CD14-positive monocyte (primary cell): ENCODE measurements at regions not wholly inside any gene's neighbourhood (a gene's known extent, or its start where the extent isn't known, plus 50 kb on each side); places are given as distances from the start of the nearest gene placed in this dataset.

ENCODE experiments used
- DNase-seq, 3 donors: peaks; one replicate each; pipeline ENCODE4 v3.0.0-alpha.2; 2011 to 2022
- H2AFZ ChIP-seq: 2 replicates; pipeline ENCODE4 v1.6.0; 2012; ENCODE audit warnings: mild to moderate bottlenecking, low read depth, low read length, inconsistent platforms; ENCODE audit not compliant: insufficient read depth, poor library complexity, severe bottlenecking
- H3K27ac ChIP-seq, 2 donors: 1 replicate in 1 of 2; 2 replicates in 1 of 2; pipeline ENCODE4 v1.5.1; 2012 to 2013; ENCODE audit warnings: low read length in 2 of 2, control low read depth in 1 of 2, inconsistent platforms in 1 of 2, low read depth in 1 of 2, mild to moderate bottlenecking in 1 of 2
- H3K27me3 ChIP-seq, 2 donors: one replicate each; pipeline versions ENCODE4 v1.6.0 to v1.6.1; 2011 to 2013; ENCODE audit warnings: low read length in 2 of 2; ENCODE audit not compliant: control insufficient read depth in 2 of 2, insufficient read depth in 2 of 2
- H3K36me3 ChIP-seq, 2 donors: replicated peaks in 1 of 2; 1 replicate in 1 of 2; 2 replicates in 1 of 2; pipeline versions ENCODE4 v1.5.1 to v1.6.1; 2012 to 2013; ENCODE audit warnings: low read length in 2 of 2, control low read depth in 1 of 2, inconsistent platforms in 1 of 2, mild to moderate bottlenecking in 1 of 2; ENCODE audit not compliant: insufficient read depth in 2 of 2, control insufficient read depth in 1 of 2
- H3K4me1 ChIP-seq, 2 donors: 1 replicate in 1 of 2; 2 replicates in 1 of 2; pipeline versions ENCODE4 v1.5.1 to v1.6.1; 2012 to 2013; ENCODE audit warnings: low read length in 2 of 2, control low read depth in 1 of 2, inconsistent platforms in 1 of 2, mild to moderate bottlenecking in 1 of 2, moderate library complexity in 1 of 2; ENCODE audit not compliant: insufficient read depth in 2 of 2, control insufficient read depth in 1 of 2
- H3K4me2 ChIP-seq: replicated peaks from 2 replicates; pipeline ENCODE3; 2012; ENCODE audit warnings: low read length, moderate library complexity, mild to moderate bottlenecking; ENCODE audit not compliant: poor library complexity, severe bottlenecking; ENCODE audit errors: extremely low read depth
- H3K4me3 ChIP-seq, 3 experiments: fragments of 200-600 bp in 1 of 3; sonication (generic) in 1 of 3; replicated peaks in 1 of 3; 1 replicate in 2 of 3; 2 replicates in 1 of 3; pipeline ENCODE4 v1.5.1; 2011 to 2013; ENCODE audit warnings: low read length in 3 of 3, mild to moderate bottlenecking in 3 of 3, control low read depth in 2 of 3, low read depth in 2 of 3, inconsistent platforms in 1 of 3, moderate library complexity in 1 of 3
- H3K79me2 ChIP-seq: 2 replicates; pipeline ENCODE4 v1.6.0; 2012; ENCODE audit warnings: mild to moderate bottlenecking, control low read depth, inconsistent platforms, low read length, moderate library complexity; ENCODE audit not compliant: insufficient read depth
- H3K9ac ChIP-seq: 2 replicates; pipeline ENCODE4 v1.6.0; 2017; ENCODE audit warnings: low read length, mild to moderate bottlenecking; ENCODE audit not compliant: insufficient read depth, poor library complexity, severe bottlenecking
- H3K9me3 ChIP-seq, 2 donors: replicated peaks in 1 of 2; 1 replicate in 1 of 2; 2 replicates in 1 of 2; pipeline versions ENCODE4 v1.5.1 to v1.6.1; 2012 to 2013; ENCODE audit warnings: low read length in 2 of 2, control low read depth in 1 of 2; ENCODE audit not compliant: control insufficient read depth in 1 of 2, insufficient read depth in 1 of 2
- H4K20me1 ChIP-seq: 2 replicates; pipeline ENCODE4 v1.6.0; 2012; ENCODE audit warnings: mild to moderate bottlenecking, low read length, control low read depth, moderate library complexity; ENCODE audit not compliant: insufficient read depth
- H3K27ac Mint-ChIP-seq, 7 donors: one replicate each; pipeline ENCODE4 v1.8.0; 2020; ENCODE audit warnings: mild to moderate bottlenecking in 7 of 7, mixed read lengths in 7 of 7, moderate library complexity in 6 of 7, inconsistent platforms in 2 of 7
- H3K27me3 Mint-ChIP-seq, 3 donors: one replicate each; pipeline ENCODE4 v1.8.0; 2021 to 2022; ENCODE audit warnings: low read depth in 3 of 3, mild to moderate bottlenecking in 3 of 3, mixed read lengths in 3 of 3, moderate library complexity in 3 of 3, inconsistent platforms in 1 of 3
- H3K36me3 Mint-ChIP-seq, 2 donors: one replicate each; pipeline ENCODE4 v1.8.0; 2020; ENCODE audit warnings: mixed read lengths in 2 of 2, inconsistent platforms in 1 of 2, mild to moderate bottlenecking in 1 of 2
- H3K4me1 Mint-ChIP-seq: one replicate; pipeline ENCODE4 v1.8.0; 2020; ENCODE audit warnings: mild to moderate bottlenecking, mixed read lengths
- H3K4me3 Mint-ChIP-seq, 2 donors: one replicate each; pipeline ENCODE4 v1.8.0; 2020; ENCODE audit warnings: mild to moderate bottlenecking in 2 of 2, mixed read lengths in 2 of 2, moderate library complexity in 1 of 2
- H3K9me3 Mint-ChIP-seq, 7 donors: one replicate each; pipeline ENCODE4 v1.8.0; 2020 to 2022; ENCODE audit warnings: mixed read lengths in 7 of 7, mild to moderate bottlenecking in 6 of 7, moderate library complexity in 6 of 7, inconsistent platforms in 2 of 7
- WGBS: methylation state at CpG from one replicate; pipeline ENCODE4 v1.1.5; 2013; ENCODE audit warnings: missing lambda C conversion rate; ENCODE audit not compliant: insufficient coverage; 5-methylcytosine and 5-hydroxymethylcytosine counted together
- intact Hi-C, 2 donors: fragments of 100-400 bp; cut with micrococcal nuclease; formaldehyde crosslinking; loops; one replicate each; pipeline versions ENCODE4 v1.15.0 to v1.15.1; 2023
- TF ChIP-seq, protein P1 (sequence below): fragments of 200-600 bp; IDR thresholded peaks from one replicate; pipeline ENCODE4 v1.8.0; 2022; ENCODE audit warnings: antibody characterized with exemption, mild to moderate bottlenecking

GRCh38 chr16:79756571-79756970 lies 156.0 kb upstream of the MAF start:
- intact Hi-C loops, result no loop called here
- no peak overlapping the region for H3K4me2 ChIP-seq
- TF ChIP-seq, protein P1, sequence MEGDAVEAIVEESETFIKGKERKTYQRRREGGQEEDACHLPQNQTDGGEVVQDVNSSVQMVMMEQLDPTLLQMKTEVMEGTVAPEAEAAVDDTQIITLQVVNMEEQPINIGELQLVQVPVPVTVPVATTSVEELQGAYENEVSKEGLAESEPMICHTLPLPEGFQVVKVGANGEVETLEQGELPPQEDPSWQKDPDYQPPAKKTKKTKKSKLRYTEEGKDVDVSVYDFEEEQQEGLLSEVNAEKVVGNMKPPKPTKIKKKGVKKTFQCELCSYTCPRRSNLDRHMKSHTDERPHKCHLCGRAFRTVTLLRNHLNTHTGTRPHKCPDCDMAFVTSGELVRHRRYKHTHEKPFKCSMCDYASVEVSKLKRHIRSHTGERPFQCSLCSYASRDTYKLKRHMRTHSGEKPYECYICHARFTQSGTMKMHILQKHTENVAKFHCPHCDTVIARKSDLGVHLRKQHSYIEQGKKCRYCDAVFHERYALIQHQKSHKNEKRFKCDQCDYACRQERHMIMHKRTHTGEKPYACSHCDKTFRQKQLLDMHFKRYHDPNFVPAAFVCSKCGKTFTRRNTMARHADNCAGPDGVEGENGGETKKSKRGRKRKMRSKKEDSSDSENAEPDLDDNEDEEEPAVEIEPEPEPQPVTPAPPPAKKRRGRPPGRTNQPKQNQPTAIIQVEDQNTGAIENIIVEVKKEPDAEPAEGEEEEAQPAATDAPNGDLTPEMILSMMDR, result no peak
- no peaks in the 10 kb centered on the region for H3K9me3 ChIP-seq
- WGBS, result 90% methylated on average over 2 of the region's 5 CpGs
- Mint-ChIP-seq H3K27me3 (peaks cover 0 to 6% (median 0%) of the 10 kb centered on the region in 3 donors), H3K27ac (no peak overlapping the region), H3K4me3 (no peak overlapping the region), H3K36me3 (no peaks in the 10 kb centered on the region), H3K9me3 (peaks cover 0 to 5% (median 0%) of the 10 kb centered on the region in 7 donors), H3K4me1 (no peaks in the 10 kb centered on the region)
- no peaks in the 10 kb centered on the region for H3K4me1 ChIP-seq
- no peak overlapping the region for H3K9ac ChIP-seq
- no peak for DNase-seq
- H3K4me3 ChIP-seq, result no peak overlapping the region
- no peak overlapping the region for H3K27ac ChIP-seq
- H2AFZ ChIP-seq, result no peak overlapping the region
- no peaks in the 10 kb centered on the region for H3K36me3 ChIP-seq
- H3K27me3 ChIP-seq, result no peaks in the 10 kb centered on the region
- H4K20me1 ChIP-seq, result no peaks in the 10 kb centered on the region
- no peaks in the 10 kb centered on the region for H3K79me2 ChIP-seq

DNA sequence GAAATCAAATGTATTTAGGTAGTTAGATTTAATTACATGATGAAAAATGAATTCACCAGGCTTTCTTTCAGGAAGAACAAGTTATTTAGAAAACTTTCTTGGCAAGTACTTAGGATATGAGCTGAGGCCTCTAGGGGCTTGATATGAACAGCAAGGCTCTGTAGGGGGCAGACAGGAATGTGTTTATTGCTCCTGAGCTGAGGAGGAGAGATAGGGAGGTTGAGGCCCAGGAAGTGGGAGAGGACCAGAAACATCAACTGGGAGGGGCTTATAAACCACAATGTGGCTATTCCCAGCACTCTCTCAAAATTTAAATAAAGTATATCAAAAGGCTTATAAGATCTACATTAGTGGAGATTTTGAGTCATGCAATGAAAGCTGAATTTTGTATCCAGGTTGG lies 154.0 kb upstream of the MAF start:
- peaks cover 0 to 3% (median 0%) of the 10 kb centered on the region in 3 donors for H3K27me3 Mint-ChIP-seq
- Histone ChIP-seq H3K9ac (no peak overlapping the region), H3K4me1 (no peaks in the 10 kb centered on the region), H2AFZ (no peak overlapping the region), H3K9me3 (peaks cover 0 to 3% of the 10 kb centered on the region in 2 donors), H3K4me3 (no peak overlapping the region), H4K20me1 (no peaks in the 10 kb centered on the region), H3K79me2 (no peaks in the 10 kb centered on the region), H3K36me3 (no peaks in the 10 kb centered on the region), H3K4me2 (no peak overlapping the region), H3K27ac (no peak overlapping the region), H3K27me3 (no peaks in the 10 kb centered on the region)
- intact Hi-C loops, result no loop called here
- H3K9me3 Mint-ChIP-seq, result peaks cover 0 to 5% (median 2%) of the 10 kb centered on the region in 7 donors
- no peaks in the 10 kb centered on the region for H3K36me3 Mint-ChIP-seq
- TF ChIP-seq, protein P1, result no peak
- DNase-seq, result no peak
- H3K4me3 Mint-ChIP-seq, result no peak overlapping the region
- H3K27ac Mint-ChIP-seq, result no peak overlapping the region
- H3K4me1 Mint-ChIP-seq, result no peaks in the 10 kb centered on the region
